GM23248 (cell line): ENCODE measurements at regions not wholly inside any gene's neighbourhood (a gene's known extent, or its start where the extent isn't known, plus 50 kb on each side); places are given as distances from the start of the nearest gene placed in this dataset.

Experiments used
- DNase-seq: peaks from one replicate; pipeline ENCODE4 v3.0.0-alpha.2; 2015
- H2AFZ ChIP-seq: fragments of 200-600 bp; sonication (generic); 2 replicates; pipeline ENCODE4 v1.6.1; 2016; ENCODE audit warnings: antibody characterized with exemption
- H3F3A ChIP-seq: fragments of 200-600 bp; sonication (generic); 2 replicates; pipeline ENCODE4 v1.6.1; 2016; ENCODE audit warnings: mild to moderate bottlenecking, antibody characterized with exemption, mixed run types; ENCODE audit not compliant: insufficient read depth
- H3K27ac ChIP-seq: fragments of 200-600 bp; sonication (generic); 2 replicates; pipeline ENCODE4 v1.5.1; 2016; ENCODE audit warnings: mild to moderate bottlenecking
- H3K27me3 ChIP-seq: fragments of 200-600 bp; sonication (generic); replicated peaks from 2 replicates; pipeline ENCODE4 v1.6.1; 2016; ENCODE audit warnings: mild to moderate bottlenecking; ENCODE audit not compliant: insufficient read depth
- H3K36me3 ChIP-seq: fragments of 200-600 bp; sonication (generic); 2 replicates; pipeline ENCODE4 v1.6.1; 2016; ENCODE audit warnings: low read depth, mild to moderate bottlenecking
- H3K4me1 ChIP-seq: fragments of 200-600 bp; sonication (generic); 2 replicates; pipeline ENCODE4 v1.6.1; 2016; ENCODE audit warnings: mild to moderate bottlenecking; ENCODE audit not compliant: insufficient read depth
- H3K4me2 ChIP-seq: fragments of 200-600 bp; sonication (generic); one replicate; pipeline ENCODE4 v1.6.1; 2016; ENCODE audit warnings: mild to moderate bottlenecking; ENCODE audit not compliant: unreplicated experiment
- H3K4me3 ChIP-seq: fragments of 200-600 bp; sonication (generic); 2 replicates; pipeline ENCODE4 v1.5.1; 2016; ENCODE audit warnings: mild to moderate bottlenecking
- H3K79me2 ChIP-seq: fragments of 200-600 bp; sonication (generic); 2 replicates; pipeline ENCODE4 v1.6.1; 2016; ENCODE audit warnings: mild to moderate bottlenecking; ENCODE audit not compliant: insufficient read depth
- H3K9ac ChIP-seq: fragments of 200-600 bp; sonication (generic); 2 replicates; pipeline ENCODE4 v1.6.1; 2016; ENCODE audit warnings: mild to moderate bottlenecking
- H3K9me2 ChIP-seq: fragments of 200-600 bp; sonication (generic); 2 replicates; pipeline ENCODE4 v1.6.1; 2016; ENCODE audit warnings: mixed run types, mild to moderate bottlenecking, moderate library complexity; ENCODE audit not compliant: insufficient read depth
- H3K9me3 ChIP-seq: fragments of 200-600 bp; sonication (generic); one replicate; pipeline ENCODE4 v1.6.1; 2017; ENCODE audit warnings: low read depth
- H4K20me1 ChIP-seq: fragments of 200-600 bp; sonication (generic); 2 replicates; pipeline ENCODE4 v1.6.0; 2016; ENCODE audit not compliant: insufficient read depth
- EZH2 ChIP-seq: fragments of 200-600 bp; sonication (generic); IDR thresholded peaks from 2 replicates; pipeline ENCODE4 v1.6.1; 2018; ENCODE audit warnings: antibody characterized with exemption, mild to moderate bottlenecking; ENCODE audit not compliant: insufficient read depth, poor library complexity, severe bottlenecking
- EZH2phosphoT487 ChIP-seq: fragments of 200-600 bp; sonication (generic); IDR thresholded peaks from 2 replicates; pipeline ENCODE4 v1.6.1; 2018; ENCODE audit warnings: antibody characterized with exemption, moderate library complexity, mild to moderate bottlenecking, low read depth; ENCODE audit not compliant: insufficient read depth
- WGBS, 2 experiments: methylation state at CpG; one replicate each; pipeline ENCODE4 v1.1.6; 2015 to 2017; ENCODE audit warnings: low lambda C conversion rate in 2 of 2, low coverage in 1 of 2; ENCODE audit errors: missing lambda C conversion rate in 2 of 2; 5-methylcytosine and 5-hydroxymethylcytosine counted together
- in situ Hi-C: fragments of 300-500 bp; cut with MboI; formaldehyde crosslinking; loops from 2 replicates; pipeline ENCODE4 v1.15.0; 2020

DNA sequence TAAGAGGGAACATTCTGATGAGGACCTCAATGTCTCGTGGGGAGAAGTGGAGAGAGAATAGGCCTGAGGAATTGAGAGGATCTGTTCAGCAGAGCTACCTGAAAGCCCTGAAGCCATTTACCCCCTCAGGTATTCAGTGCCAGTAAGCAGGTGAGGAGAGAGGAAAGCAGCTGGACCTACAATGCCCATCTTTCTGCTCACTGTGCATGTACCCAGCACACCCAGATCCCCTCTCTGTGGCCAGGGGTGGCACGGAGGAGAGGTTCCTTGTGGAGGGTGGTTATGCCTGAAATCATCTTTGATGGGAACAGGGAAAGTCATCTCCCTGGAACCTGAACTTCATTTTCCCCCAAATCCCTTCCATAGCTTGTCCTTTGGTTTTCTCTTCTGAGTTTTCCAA lies 277.8 kb upstream of the B3GAT1 start:
- TF ChIP-seq EZH2phosphoT487 (no peak), EZH2 (no peak)
- Histone ChIP-seq H3K4me1 (peaks cover 5% of the 10 kb centered on the region; the same call in 1 of the 2 replicates), H2AFZ (no peak overlapping the region)

DNA sequence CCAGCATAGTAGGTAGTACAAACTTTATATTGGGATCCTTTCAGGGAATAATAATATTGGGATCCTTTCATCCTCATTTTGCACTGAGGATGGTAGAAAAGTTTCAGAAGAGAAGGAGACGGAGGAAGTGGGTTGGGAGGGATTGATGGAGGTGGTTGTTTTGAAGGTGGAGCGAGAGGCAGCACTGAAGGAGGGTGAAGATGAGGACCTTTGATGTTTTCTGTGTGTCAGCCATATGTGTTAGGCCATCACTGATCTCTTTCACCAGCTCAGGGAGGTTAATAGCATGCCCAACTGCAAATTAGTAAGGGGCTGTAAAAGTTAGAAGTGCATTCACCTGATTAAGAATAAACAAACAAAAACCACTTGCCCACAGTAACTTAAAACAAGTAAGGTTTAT lies 275.5 kb upstream of the B3GAT1 start:
- H3K4me2 ChIP-seq = no peak overlapping the region
- no peaks in the 10 kb centered on the region for H4K20me1 ChIP-seq
- H3K27me3 ChIP-seq = no peaks in the 10 kb centered on the region
- no peaks in the 10 kb centered on the region for H3K9me2 ChIP-seq
- peaks cover 5% of the 10 kb centered on the region; the same call in 1 of the 2 replicates for H3K4me1 ChIP-seq
- H3K27ac ChIP-seq = no peak overlapping the region
- H3K9me3 ChIP-seq = no peaks in the 10 kb centered on the region
- H3K79me2 ChIP-seq = no peaks in the 10 kb centered on the region
- H3K9ac ChIP-seq = no peak overlapping the region
- H2AFZ ChIP-seq = no peak overlapping the region
- H3F3A ChIP-seq = peaks cover 3% of the 10 kb centered on the region; the same call in 1 of the 2 replicates
- TF ChIP-seq EZH2phosphoT487 (no peak), EZH2 (no peak)
- in situ Hi-C loops = no loop called here
- 4 to 10% methylated on average over 2 of the region's 2 CpGs for WGBS, 2 experiments
- H3K36me3 ChIP-seq = no peaks in the 10 kb centered on the region
- DNase-seq = no peak
- no peak overlapping the region for H3K4me3 ChIP-seq

More for the DNA sequence above, 277.8 kb upstream of the B3GAT1 start:
- no peak overlapping the region for H3K4me2 ChIP-seq
- H3K9me2 ChIP-seq = no peaks in the 10 kb centered on the region
- H4K20me1 ChIP-seq = no peaks in the 10 kb centered on the region
- WGBS, 2 experiments = 27% methylated on average over 2 of the region's 2 CpGs
- H3K9me3 ChIP-seq = no peaks in the 10 kb centered on the region
- peaks cover 3% of the 10 kb centered on the region; the same call in 1 of the 2 replicates for H3F3A ChIP-seq
- in situ Hi-C loops = no loop called here
- no peaks in the 10 kb centered on the region for H3K79me2 ChIP-seq
- H3K4me3 ChIP-seq = no peak overlapping the region
- no peak overlapping the region for H3K27ac ChIP-seq
- H3K27me3 ChIP-seq = no peaks in the 10 kb centered on the region
- no peak for DNase-seq
- no peak overlapping the region for H3K9ac ChIP-seq
- no peaks in the 10 kb centered on the region for H3K36me3 ChIP-seq

DNA sequence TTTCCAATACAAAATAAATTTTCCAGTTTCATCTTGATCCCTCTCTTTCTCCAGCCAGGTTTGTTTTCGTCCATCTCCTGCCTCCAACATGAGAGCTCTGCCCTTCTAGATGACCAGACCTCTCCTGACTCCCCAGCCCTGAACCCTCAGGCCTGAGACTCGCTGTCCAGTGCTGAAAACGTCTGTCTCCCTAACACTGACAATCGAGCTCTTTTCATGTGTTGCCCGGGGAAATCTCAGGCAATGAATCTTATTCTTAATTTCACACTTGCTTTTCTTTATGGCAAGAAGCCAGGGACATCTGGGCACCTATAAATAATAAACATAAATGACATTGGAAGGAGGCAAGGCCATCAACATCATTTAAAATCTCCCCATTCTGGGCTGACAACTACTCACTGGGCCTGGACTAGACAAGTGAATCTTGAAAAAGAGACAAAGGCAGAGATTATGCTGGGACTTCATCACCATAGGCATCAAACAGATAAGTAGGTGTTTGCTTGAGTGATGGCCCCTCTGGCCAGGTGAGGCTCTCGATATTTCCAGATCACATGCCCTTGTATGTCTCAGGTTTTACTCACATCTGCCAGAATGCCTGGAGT lies 274.5 kb upstream of the B3GAT1 start:
- no peak for TF ChIP-seq EZH2
- TF ChIP-seq EZH2phosphoT487 = no peak
- Histone ChIP-seq H3K27ac (no peak overlapping the region), H3K79me2 (no peaks in the 10 kb centered on the region), H3F3A (no peaks in the 10 kb centered on the region), H3K4me3 (no peak overlapping the region), H3K9me3 (no peaks in the 10 kb centered on the region), H3K4me2 (no peak overlapping the region), H3K27me3 (no peaks in the 10 kb centered on the region), H4K20me1 (no peaks in the 10 kb centered on the region), H3K36me3 (no peaks in the 10 kb centered on the region), H3K9me2 (no peaks in the 10 kb centered on the region), H2AFZ (no peak overlapping the region), H3K9ac (no peak overlapping the region), H3K4me1 (no peaks in the 10 kb centered on the region)
- in situ Hi-C loops = no loop called here
- 1 to 3% methylated on average over 6 of the region's 6 CpGs for WGBS, 2 experiments
- peak; percentile 1 for DNase-seq

DNA sequence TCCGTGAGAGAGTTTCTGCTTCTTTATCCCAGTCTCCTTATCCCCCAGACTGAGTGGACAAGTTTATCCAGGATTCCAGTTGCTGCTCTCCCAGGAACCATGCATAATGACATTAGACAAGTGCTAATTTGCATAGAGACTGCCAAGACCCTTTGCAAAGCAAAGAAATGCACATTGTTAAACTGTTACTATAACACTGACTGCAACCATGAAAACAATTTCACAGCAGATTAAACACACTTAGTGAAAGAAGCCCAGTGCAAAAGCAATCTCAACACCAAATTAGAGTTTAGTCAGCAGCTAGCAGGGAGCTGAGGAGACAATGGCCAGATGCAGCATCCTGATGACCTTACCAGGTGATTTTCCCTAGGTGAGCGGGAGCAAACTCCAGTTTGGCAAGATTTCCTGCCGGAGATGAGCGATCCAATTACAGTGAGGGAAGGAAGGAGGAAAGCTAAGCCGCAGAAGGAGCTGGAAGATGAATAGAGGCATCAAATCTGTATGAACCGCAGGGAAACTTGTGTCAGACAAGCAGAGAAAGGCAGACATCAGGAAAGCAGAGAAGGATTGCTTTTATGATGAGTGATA lies 273.8 kb upstream of the B3GAT1 start:
- Histone ChIP-seq H3K27me3 (no peaks in the 10 kb centered on the region), H2AFZ (no peak overlapping the region), H4K20me1 (no peaks in the 10 kb centered on the region), H3F3A (no peaks in the 10 kb centered on the region), H3K4me1 (no peaks in the 10 kb centered on the region), H3K9me2 (no peaks in the 10 kb centered on the region; the same call in 1 of the 2 replicates), H3K4me2 (no peak overlapping the region), H3K36me3 (no peaks in the 10 kb centered on the region), H3K79me2 (no peaks in the 10 kb centered on the region), H3K27ac (no peak overlapping the region), H3K4me3 (no peak overlapping the region), H3K9ac (no peak overlapping the region), H3K9me3 (no peaks in the 10 kb centered on the region)
- 6 to 8% methylated on average over 6 of the region's 6 CpGs for WGBS, 2 experiments
- in situ Hi-C loops = no loop called here
- DNase-seq = no peak
- TF ChIP-seq EZH2 (no peak), EZH2phosphoT487 (no peak)
